Muscle of leg (tissue), 3 donors: ENCODE measurements at regions not wholly inside any gene's neighbourhood (a gene's known extent, or its start where the extent isn't known, plus 50 kb on each side); places are given as distances from the start of the nearest gene placed in this dataset.
A peak's percentile ranks its signal among the peaks of the same experiment; 100 is the strongest.

ENCODE experiments used
- DNase-seq: peaks from one replicate; pipeline ENCODE4 v3.0.0; 2013
- H3K27ac ChIP-seq: one replicate; pipeline ENCODE4 v1.5.1; 2013; ENCODE audit warnings: mild to moderate bottlenecking, low read length, control low read depth
- H3K27me3 ChIP-seq: one replicate; pipeline ENCODE4 v1.6.1; 2013; ENCODE audit warnings: low read length; ENCODE audit not compliant: control insufficient read depth, insufficient read depth
- H3K36me3 ChIP-seq: one replicate; pipeline ENCODE4 v1.6.1; 2013; ENCODE audit warnings: low read length; ENCODE audit not compliant: control insufficient read depth, insufficient read depth
- H3K4me1 ChIP-seq: one replicate; pipeline ENCODE4 v1.6.1; 2013; ENCODE audit warnings: low read length; ENCODE audit not compliant: control insufficient read depth, insufficient read depth
- H3K4me3 ChIP-seq: one replicate; pipeline ENCODE4 v1.5.1; 2013; ENCODE audit warnings: low read length, control low read depth
- H3K9me3 ChIP-seq: replicated peaks from 2 replicates; pipeline ENCODE4 v1.6.1; 2013; ENCODE audit warnings: low read depth, low read length; ENCODE audit not compliant: control insufficient read depth
- whole genome bisulfite sequencing: methylation state at CpG from one replicate; pipeline ENCODE4 v1.1.5; 2013; ENCODE audit warnings: missing lambda C conversion rate; ENCODE audit not compliant: insufficient coverage; 5-methylcytosine and 5-hydroxymethylcytosine counted together

GRCh38 chr9:118985851-118986250 lies 383.4 kb downstream of the BRINP1 start:
- H3K9me3 ChIP-seq: no peaks in the 10 kb centered on the region
- no peaks in the 10 kb centered on the region for H3K36me3 ChIP-seq
- WGBS: no CpG with 5 or more reads among the region's 1 CpG
- no peaks in the 10 kb centered on the region for H3K27me3 ChIP-seq
- peaks cover 5% of the 10 kb centered on the region for H3K4me1 ChIP-seq
- no peak overlapping the region for H3K4me3 ChIP-seq
- H3K27ac ChIP-seq: no peak overlapping the region
- peak; percentile 92 for DNase-seq

DNA sequence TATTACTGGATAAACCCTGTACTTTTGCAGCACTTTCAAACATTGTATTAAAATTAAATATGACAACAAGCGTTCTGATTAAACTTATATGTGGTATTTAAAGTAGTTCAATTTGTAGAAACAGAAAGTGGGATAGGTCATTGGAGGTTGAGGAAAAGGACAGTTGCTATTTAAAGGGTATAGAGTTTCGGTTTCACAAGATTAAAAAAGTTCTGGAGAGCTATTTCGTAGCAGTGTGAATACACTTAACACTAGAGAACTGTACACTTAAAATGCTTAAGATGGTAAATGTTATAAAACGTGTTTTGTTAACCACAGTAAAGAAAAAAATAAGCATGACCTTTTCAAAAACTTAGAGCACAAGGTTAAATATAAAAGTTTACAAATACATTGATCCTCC lies 382.1 kb downstream of the BRINP1 start:
- H3K27ac ChIP-seq: no peak overlapping the region
- H3K4me3 ChIP-seq: no peak overlapping the region
- H3K9me3 ChIP-seq: no peaks in the 10 kb centered on the region
- peaks cover 5% of the 10 kb centered on the region for H3K4me1 ChIP-seq
- no CpG with 5 or more reads among the region's 4 CpGs for WGBS
- H3K27me3 ChIP-seq: no peaks in the 10 kb centered on the region
- H3K36me3 ChIP-seq: no peaks in the 10 kb centered on the region
- DNase-seq: no peak

DNA sequence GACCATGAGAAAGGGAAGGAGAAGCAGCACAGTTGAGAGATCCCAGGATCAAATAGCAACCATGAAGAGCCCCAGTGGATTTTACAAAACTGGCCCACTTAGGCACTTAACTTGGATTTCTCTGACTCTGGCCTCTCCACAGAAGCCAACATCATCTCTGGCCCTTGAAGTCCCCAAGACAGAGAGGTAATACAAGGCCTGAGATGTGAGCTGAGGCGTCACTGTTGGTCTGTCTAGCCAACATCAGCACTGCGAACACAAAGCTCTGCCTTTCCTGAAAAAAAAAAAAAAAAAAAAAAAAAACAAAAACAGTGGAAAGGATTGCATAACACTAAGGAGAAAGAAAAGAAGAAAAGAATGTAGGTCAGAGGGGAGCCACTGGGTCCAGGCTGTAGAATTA lies 378.3 kb downstream of the BRINP1 start:
- H3K4me3 ChIP-seq: no peak overlapping the region
- WGBS: no CpG with 5 or more reads among the region's 2 CpGs
- peaks cover 2% of the 10 kb centered on the region for H3K4me1 ChIP-seq
- H3K9me3 ChIP-seq: no peaks in the 10 kb centered on the region
- no peak for DNase-seq
- no peaks in the 10 kb centered on the region for H3K36me3 ChIP-seq
- H3K27ac ChIP-seq: no peak overlapping the region
- no peaks in the 10 kb centered on the region for H3K27me3 ChIP-seq

DNA sequence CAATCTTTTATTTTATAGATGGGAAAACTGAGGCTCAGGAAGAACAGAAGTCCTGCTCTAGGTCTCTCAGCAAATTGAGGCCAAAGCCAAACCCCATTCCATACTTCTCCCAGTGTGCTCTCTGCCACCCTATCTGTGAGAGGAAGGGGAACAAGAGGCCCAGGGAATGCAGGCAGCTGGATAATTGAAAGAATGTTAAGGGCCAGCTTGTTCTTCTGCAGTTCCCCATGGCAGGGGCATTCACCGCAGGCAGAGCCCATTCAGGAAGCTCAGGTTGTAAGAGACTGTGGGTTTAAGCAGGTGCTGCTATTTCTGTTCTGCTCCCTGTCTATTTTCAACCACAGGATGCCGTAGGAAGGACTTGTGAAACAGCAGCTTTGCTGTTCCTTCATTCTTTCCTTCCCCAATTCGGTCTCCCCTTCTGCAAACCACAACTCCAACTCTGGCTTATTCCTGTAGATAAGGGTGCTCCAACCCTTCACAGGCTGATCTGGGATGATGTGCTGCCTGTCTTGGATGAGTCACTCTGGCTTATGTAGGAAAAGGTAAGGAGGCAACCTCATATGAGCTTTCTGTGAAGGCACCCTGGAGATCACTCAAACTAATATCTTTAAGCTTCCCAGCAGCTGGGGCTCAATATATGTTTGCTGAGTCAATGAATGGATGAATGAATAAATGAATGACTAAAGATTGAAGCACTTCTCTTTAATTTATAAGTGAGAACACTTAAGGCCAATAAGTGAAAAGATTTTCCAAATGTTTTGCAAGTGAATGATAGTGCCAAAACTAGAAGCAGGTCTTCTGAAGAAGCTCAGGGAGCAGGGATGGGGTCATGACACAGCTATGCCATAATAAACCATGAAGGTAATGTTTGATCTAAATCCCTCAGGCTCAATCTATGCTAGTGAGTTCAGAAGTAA lies 377.6 kb downstream of the BRINP1 start:
- peaks cover 2% of the 10 kb centered on the region for H3K4me1 ChIP-seq
- DNase-seq: no peak
- H3K9me3 ChIP-seq: no peaks in the 10 kb centered on the region
- H3K36me3 ChIP-seq: no peaks in the 10 kb centered on the region
- H3K27ac ChIP-seq: no peak overlapping the region
- no peak overlapping the region for H3K4me3 ChIP-seq
- 60% methylated on average over 1 of the region's 3 CpGs for WGBS
- no peaks in the 10 kb centered on the region for H3K27me3 ChIP-seq

DNA sequence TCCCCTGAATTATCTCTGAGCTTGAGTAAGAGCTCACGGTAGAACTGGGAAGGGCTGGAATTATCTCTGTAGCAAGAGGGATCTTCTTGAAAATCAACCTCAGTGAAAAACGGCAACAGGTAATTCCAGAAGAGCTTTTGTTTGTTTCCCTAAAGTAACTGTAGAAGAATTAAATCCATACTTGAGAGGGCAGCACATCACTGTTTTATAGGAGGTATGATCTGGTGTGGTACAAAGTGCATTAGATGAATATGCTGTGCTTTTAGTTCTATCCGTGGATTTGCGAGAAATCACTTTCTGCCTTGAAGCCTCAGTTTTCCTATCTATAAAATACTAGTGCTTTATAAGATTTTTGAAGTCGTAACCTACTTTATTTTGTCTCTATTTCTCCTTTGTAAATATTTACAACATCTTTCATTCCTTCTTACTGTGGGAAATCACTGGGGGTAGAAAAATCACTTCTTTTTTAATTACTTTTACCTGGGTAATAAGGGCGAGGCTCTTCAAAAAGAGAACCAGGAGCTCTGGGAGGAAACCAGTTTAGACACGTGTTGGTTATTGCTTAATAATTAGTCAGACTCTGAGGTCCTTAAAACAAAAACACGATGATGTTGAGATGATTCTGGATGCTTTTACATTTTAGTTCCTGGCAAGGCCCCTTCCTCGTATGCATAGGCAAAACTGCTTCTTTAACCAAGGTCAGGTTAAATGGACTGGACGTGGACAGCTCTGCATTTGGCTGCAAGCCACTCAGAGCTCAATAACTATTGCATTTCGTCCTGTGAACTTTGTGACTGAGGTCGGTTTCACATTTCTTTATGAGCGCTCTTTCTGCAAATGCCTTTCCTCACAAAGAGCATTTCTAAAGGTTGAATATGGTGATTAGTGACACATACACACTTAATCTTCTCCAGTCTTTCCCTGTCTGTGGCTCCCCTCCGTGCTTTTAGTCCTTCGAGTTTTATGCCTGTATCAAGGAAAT lies 376.1 kb downstream of the BRINP1 start:
- peaks cover 2% of the 10 kb centered on the region for H3K4me1 ChIP-seq
- no peak overlapping the region for H3K27ac ChIP-seq
- DNase-seq: peak; percentile 45
- WGBS: 18% methylated on average over 4 of the region's 15 CpGs
- H3K27me3 ChIP-seq: no peaks in the 10 kb centered on the region
- H3K36me3 ChIP-seq: no peaks in the 10 kb centered on the region
- H3K9me3 ChIP-seq: no peaks in the 10 kb centered on the region
- H3K4me3 ChIP-seq: no peak overlapping the region

GRCh38 chr9:118993965-118994364 lies 375.3 kb downstream of the BRINP1 start:
- no peaks in the 10 kb centered on the region for H3K27me3 ChIP-seq
- H3K9me3 ChIP-seq: no peaks in the 10 kb centered on the region
- DNase-seq: no peak
- H3K27ac ChIP-seq: no peak overlapping the region
- WGBS: 75% methylated on average over 2 of the region's 4 CpGs
- peaks cover 2% of the 10 kb centered on the region for H3K4me1 ChIP-seq
- no peak overlapping the region for H3K4me3 ChIP-seq
- H3K36me3 ChIP-seq: no peaks in the 10 kb centered on the region

- H3K36me3 ChIP-seq: no peaks in the 10 kb centered on the region
- no peak for DNase-seq
- no peak overlapping the region for H3K27ac ChIP-seq
- no peaks in the 10 kb centered on the region for H3K4me1 ChIP-seq
- H3K27me3 ChIP-seq: no peaks in the 10 kb centered on the region
- no CpG with 5 or more reads among the region's 5 CpGs for WGBS
- H3K4me3 ChIP-seq: no peak overlapping the region
- no peaks in the 10 kb centered on the region for H3K9me3 ChIP-seq
Observed at GRCh38 chr9:119002491-119002890, 366.7 kb downstream of the BRINP1 start.

- H3K27ac ChIP-seq: no peak overlapping the region
- H3K4me3 ChIP-seq: no peak overlapping the region
- no peaks in the 10 kb centered on the region for H3K27me3 ChIP-seq
- DNase-seq: peak; percentile 85
- H3K9me3 ChIP-seq: no peaks in the 10 kb centered on the region
- H3K36me3 ChIP-seq: no peaks in the 10 kb centered on the region
- H3K4me1 ChIP-seq: no peaks in the 10 kb centered on the region
Observed at GRCh38 chr9:119003201-119003611, 366.0 kb downstream of the BRINP1 start.

DNA sequence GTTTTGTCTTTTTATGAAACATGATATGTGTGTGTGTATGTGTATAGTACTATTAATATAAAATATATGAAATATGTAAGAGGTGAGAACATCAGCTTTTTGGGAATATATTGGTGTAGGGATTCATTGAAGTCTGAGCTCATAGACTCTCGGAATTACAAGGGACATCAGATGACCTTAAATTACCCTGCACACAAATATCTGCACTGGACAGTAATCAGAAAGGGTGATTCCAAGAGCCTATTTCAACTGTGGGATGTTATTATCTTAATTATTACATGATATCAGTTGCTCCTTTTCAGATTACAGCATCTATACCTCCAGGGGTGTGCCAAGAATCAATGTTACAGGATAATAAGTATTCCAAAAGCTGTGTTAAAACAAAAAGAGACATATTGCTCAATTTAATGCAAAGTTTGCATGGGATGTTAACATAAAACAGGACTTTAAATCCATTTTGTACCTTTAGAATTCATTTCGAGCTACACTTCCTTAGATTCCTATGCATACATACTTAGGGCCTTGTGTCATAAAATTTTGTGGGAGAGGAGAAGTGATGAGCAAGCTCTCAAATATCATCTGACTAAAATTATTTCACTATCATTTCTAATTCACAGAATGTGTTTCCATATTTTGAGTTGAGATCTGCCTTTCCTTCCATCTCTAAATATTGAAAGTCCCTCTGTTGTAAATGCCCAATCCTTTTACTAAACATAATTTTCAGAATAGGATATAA lies 365.2 kb downstream of the BRINP1 start:
- Histone ChIP-seq H3K27ac (no peak overlapping the region), H3K9me3 (no peaks in the 10 kb centered on the region), H3K4me3 (no peak overlapping the region), H3K4me1 (no peaks in the 10 kb centered on the region), H3K36me3 (no peaks in the 10 kb centered on the region), H3K27me3 (no peaks in the 10 kb centered on the region)
- WGBS: no CpG with 5 or more reads among the region's 2 CpGs
- no peak for DNase-seq

GRCh38 chr9:119004618-119004990 lies 364.6 kb downstream of the BRINP1 start:
- no peak overlapping the region for H3K27ac ChIP-seq
- no peak for DNase-seq
- WGBS: 80% methylated on average over 1 of the region's 2 CpGs

More at GRCh38 chr9:119004618-119004990, 364.6 kb downstream of the BRINP1 start:
- Histone ChIP-seq H3K9me3 (no peaks in the 10 kb centered on the region), H3K27me3 (no peaks in the 10 kb centered on the region), H3K4me3 (no peak overlapping the region), H3K36me3 (no peaks in the 10 kb centered on the region), H3K4me1 (no peaks in the 10 kb centered on the region)
